GM18868 (cell line): ENCODE measurements at regions not wholly inside any gene's neighbourhood (a gene's known extent, or its start where the extent isn't known, plus 50 kb on each side); places are given as distances from the start of the nearest gene placed in this dataset.

Experiments
- ATAC-seq: cut with Tn5 transposase; IDR thresholded peaks from one replicate; pipeline ENCODE4 v1.9.1; 2021; ENCODE audit warnings: mild to moderate bottlenecking, moderate library complexity; ENCODE audit not compliant: unreplicated experiment

DNA sequence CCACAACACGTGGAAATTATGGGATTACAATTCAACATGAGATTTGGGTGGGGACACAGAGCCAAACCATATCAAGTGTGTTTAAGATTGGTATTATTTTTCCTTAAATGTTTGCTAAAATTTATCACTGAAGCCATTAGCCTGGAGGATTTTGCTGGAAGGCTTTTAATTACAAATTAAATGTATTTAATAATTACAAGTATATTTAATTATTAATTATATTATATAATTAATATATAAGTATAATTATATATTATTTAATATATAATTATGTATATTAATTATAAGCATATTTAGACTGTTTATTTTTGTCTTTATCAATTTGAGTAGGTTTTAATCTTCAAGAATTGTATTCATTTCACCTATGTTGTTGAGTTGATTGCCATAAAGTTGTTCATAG is 427.4 kb upstream of the FLRT2 start:
- no peak for ATAC-seq

DNA sequence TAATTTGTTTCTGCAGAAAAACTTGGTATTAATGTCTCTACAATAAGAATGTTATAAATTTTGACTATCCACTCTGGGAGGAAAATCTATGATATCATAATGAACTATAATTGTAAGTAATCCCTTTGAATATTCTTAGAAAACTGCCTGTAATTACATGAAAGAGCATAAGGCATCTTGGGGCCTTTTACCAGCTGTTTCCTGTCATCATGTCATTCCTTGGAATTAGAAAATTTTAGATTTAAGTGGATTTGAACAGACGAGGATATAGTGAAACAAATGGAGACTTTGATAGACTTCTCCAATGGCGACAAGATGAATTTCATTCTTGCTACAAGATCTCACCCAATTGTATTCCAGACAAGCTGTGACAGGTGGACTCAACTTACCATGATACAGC is 423.4 kb upstream of the FLRT2 start:
- no peak for ATAC-seq

- no peak for ATAC-seq
Observed at GRCh38 chr14:85112762-85113161, 417.2 kb upstream of the FLRT2 start.

DNA sequence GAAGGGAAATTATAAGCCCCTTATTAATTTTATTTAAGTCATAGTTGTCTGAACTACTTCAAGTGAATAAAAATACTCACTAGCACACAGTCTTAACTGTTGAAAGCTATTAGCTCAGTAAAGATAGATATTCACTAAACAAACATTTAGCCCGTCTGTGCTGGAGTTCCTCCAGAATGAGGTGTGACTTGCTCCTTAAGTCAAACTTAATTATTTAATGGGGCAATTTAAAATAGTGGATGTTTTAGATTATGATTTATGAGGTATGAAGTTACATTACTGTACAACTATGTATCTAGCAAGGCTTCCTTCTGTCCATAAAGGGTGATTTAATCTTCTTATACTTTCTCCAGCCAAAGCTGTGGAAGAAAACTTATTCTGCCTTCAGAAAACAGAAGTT is 414.0 kb upstream of the FLRT2 start:
- ATAC-seq: no peak

- no peak for ATAC-seq
Observed at GRCh38 chr14:85118274-85118673, 411.7 kb upstream of the FLRT2 start.

DNA sequence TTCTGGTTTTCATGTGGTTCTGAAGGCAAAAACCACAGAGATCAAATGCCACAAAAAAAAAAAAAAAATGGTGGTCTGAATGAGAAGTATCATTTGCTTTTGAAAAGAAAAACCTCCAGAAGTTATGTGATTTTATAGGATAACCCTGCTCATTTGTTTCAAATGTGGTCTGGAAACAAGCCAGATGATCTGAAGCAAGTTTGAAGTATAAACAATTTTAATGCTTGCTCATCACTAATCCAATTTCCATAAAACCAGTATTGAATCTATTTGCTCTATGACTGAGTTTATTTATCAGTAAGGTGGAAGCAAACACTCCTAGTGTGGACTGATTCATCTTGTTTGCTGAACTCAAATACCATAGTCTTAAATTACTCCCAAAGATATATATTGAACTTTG is 407.3 kb upstream of the FLRT2 start:
- ATAC-seq: no peak

GRCh38 chr14:85123755-85124154 is 406.2 kb upstream of the FLRT2 start:
- ATAC-seq: no peak

- no peak for ATAC-seq
Observed at GRCh38 chr14:85124631-85125290, 405.2 kb upstream of the FLRT2 start.

- ATAC-seq: no peak
Observed at GRCh38 chr14:85125291-85125670, 404.7 kb upstream of the FLRT2 start.

- ATAC-seq: no peak
Observed at GRCh38 chr14:85129921-85130320, 400.0 kb upstream of the FLRT2 start.

DNA sequence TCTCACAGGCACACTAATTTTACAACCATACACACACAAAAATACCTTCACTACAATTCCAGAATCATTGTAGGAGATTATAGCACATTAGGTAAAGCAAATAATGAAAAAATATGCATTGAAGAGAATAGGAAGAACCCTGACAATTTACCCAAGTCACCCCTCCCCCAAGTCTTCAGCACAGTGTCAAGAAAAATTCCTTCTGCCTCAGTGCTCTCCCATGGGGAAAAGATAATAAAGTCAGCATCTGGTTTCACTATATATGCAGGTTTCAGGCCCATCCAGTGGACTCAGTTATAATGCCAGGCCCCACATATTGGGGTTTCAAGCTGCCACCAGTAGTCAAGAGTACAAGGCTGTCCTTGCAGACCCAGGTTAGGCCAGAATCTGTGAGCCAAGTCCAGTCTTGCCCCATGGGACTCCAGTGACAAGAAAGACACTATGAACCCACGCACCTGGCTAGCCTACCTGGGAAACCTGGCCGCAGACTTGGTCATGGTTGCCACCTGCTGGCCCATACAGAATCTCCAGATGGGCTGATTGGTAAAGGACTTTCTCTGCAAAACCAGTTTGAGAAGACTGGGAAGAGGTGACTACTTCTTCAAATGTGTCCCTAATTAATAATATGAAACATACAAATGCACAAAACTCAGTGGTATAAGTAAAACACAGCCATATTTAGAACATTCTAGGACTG is 398.6 kb upstream of the FLRT2 start:
- ATAC-seq: no peak

- ATAC-seq: no peak
Observed at GRCh38 chr14:85142982-85143381, 387.0 kb upstream of the FLRT2 start.

DNA sequence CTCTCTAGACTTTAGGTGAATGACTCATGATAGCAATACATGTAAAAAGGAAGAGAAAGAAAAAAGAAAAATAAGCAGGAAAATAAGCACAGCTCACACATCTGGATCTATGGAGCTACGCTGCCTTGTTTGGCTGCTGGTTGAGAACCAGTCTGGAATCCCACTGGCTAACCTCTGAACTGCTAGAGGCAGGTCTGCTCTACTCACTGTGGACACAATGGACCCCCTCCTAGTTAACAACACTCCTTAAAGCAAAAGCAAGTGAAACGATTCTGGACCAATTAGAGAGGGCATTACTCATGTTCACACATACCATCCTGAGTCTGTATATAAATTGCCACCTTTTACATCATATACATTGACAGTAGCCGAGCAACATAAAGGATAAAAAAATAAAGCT is 383.2 kb upstream of the FLRT2 start:
- no peak for ATAC-seq

DNA sequence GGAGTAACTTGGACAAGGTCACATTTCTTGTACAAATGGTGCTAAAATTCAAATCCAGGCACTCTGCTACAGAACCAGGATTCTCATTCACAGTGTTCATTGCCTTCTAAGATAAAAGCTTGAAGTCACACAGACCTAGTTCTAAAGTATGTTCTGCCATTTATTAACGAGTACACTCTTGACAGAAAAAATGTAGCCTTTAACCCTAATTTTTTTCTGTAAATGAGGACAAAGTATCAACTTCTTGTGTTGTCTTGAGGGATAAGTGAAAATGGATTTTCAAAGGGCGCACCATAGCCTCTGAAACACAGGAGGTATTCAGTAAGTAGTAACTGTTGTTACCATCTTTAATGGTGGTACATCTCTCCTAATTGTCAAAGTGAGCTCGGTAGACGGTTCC is 379.8 kb upstream of the FLRT2 start:
- ATAC-seq: no peak

DNA sequence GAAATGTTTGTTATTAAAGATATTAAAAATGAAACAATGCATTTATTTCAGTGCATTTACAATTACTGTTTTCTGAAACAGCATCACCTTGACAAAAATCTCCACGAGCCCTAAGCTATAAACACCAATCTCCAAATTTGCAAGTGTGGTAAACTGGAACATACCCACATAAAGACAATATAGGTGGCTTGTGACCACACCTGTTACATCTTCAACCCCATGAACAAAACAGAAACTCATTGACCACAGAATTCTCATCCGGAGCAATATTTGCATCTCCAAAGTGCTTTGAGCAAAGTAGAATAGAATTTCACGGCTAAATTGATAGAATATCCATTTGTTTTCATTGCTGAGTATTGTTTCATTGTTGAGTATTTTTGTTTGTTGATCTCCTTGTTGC is 375.2 kb upstream of the FLRT2 start:
- no peak for ATAC-seq

GRCh38 chr14:85156319-85156718 is 373.6 kb upstream of the FLRT2 start:
- no peak for ATAC-seq

GRCh38 chr14:85159726-85160125 is 370.2 kb upstream of the FLRT2 start:
- no peak for ATAC-seq

- no peak for ATAC-seq
Observed at GRCh38 chr14:85165094-85165493, 364.9 kb upstream of the FLRT2 start.

GRCh38 chr14:85169381-85169780 is 360.6 kb upstream of the FLRT2 start:
- ATAC-seq: no peak

DNA sequence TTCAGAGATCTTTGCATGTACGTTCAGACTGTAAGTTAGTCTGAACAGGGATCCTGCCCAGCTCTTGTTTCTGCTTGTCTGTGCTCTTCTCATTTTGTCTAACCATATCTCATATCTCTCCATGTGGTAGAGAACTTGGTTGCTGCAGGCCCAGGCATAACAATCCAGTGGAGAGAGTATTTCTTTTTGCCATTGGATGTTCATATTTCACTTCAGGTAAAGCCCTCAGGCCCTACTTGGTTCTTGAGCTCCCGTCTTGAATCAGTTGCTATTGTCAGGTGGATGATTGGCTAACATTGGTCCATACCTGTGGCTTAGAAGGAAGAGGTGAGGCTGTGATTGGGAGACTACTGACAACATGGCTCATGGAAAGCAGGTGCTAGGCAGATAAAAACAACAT is 357.7 kb upstream of the FLRT2 start:
- ATAC-seq: no peak

- ATAC-seq: no peak
Observed at GRCh38 chr14:85172889-85173477, 357.0 kb upstream of the FLRT2 start.

GRCh38 chr14:85175556-85175955 is 354.4 kb upstream of the FLRT2 start:
- ATAC-seq: no peak

DNA sequence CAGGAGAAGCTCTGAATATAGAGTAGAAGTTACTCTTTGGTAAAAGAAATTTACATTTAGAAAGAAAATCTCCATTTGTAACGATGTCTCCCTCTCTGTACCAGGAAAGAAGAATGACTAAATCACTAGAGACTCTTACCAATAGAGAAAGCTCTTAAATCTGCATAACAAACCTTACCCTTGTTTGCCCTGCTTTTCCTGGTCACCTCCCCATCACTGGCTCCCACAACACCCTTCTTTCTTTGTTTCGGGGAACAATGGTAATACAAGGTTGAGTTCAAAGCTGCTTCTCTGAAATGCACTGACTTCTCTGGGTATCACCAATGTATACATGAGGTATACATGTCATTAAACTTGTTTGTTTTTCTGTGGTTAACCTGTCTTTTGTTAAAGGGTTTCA is 351.1 kb upstream of the FLRT2 start:
- no peak for ATAC-seq
